Mononuclear cell (primary cell): ENCODE measurements at regions not wholly inside any gene's neighbourhood (a gene's known extent, or its start where the extent isn't known, plus 50 kb on each side); places are given as distances from the start of the nearest gene placed in this dataset.

Experiments used
- H3K27me3 ChIP-seq: 2 replicates; pipeline ENCODE4 v1.6.0; 2011; ENCODE audit warnings: low read length, control low read depth; ENCODE audit not compliant: insufficient read depth
- H3K4me1 ChIP-seq: 2 replicates; pipeline ENCODE4 v1.5.1; 2011; ENCODE audit warnings: mild to moderate bottlenecking, low read length, control low read depth; ENCODE audit not compliant: insufficient read depth
- H3K4me3 ChIP-seq: 2 replicates; pipeline ENCODE4 v1.5.1; 2011; ENCODE audit warnings: mild to moderate bottlenecking, low read length, moderate library complexity
- H3K9me3 ChIP-seq: 2 replicates; pipeline ENCODE4 v1.5.1; 2011; ENCODE audit warnings: low read depth, mild to moderate bottlenecking, control low read depth, low read length

GRCh38 chr2:136257893-136258292, 139.9 kb upstream of the CXCR4 start:
- H3K9me3 ChIP-seq = no peaks in the 10 kb centered on the region
- H3K27me3 ChIP-seq = no peaks in the 10 kb centered on the region
- peaks cover 37% of the 10 kb centered on the region for H3K4me1 ChIP-seq
- no peak overlapping the region for H3K4me3 ChIP-seq

DNA sequence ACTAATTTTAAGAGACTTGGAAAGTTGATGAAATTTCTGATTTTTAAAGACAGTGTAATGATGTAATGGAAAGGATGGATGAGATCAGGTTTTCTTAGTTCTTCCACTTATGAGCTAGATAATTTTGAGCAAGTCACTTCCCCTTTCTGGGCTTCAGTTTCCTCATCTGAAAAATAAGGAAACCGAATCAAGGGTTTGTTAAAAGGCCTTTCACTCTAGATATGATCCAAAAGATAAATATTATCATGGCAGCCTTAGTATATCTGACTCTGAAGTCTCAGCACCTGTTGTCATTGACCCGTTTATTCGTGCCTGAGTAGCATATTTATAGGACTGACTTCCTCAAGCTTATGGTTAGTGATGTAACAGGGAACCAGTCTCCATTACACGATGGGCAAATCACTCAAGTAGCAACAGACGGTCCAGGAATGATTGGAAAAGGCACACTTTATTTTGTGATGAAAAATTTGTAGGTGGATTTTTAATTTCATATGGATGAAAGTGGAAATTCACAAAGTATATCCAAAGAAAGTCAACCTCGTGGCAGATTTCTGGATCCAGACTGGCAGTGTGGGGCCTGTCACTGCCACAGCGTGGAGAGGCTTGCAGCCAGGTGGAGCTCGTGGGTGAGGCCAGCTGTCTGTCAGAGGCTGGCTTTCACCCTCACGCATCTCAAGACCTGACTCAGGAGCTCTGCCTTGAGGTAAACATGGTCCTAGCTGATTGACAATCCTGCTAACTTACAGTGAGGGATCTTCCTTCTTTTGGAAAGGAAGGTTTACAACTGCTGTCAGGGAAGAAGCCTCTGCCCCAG, 137.9 kb upstream of the CXCR4 start:
- peaks cover 42% of the 10 kb centered on the region for H3K4me1 ChIP-seq
- H3K4me3 ChIP-seq = no peak overlapping the region
- no peaks in the 10 kb centered on the region for H3K27me3 ChIP-seq
- H3K9me3 ChIP-seq = no peaks in the 10 kb centered on the region

GRCh38 chr2:136255127-136255526, 137.2 kb upstream of the CXCR4 start:
- Histone ChIP-seq H3K27me3 (no peaks in the 10 kb centered on the region), H3K9me3 (no peaks in the 10 kb centered on the region), H3K4me3 (no peak overlapping the region), H3K4me1 (peaks cover 42% of the 10 kb centered on the region)

GRCh38 chr2:136254681-136255080, 136.7 kb upstream of the CXCR4 start:
- H3K4me1 ChIP-seq = peaks cover 42% of the 10 kb centered on the region
- no peaks in the 10 kb centered on the region for H3K27me3 ChIP-seq
- no peak overlapping the region for H3K4me3 ChIP-seq
- H3K9me3 ChIP-seq = no peaks in the 10 kb centered on the region

DNA sequence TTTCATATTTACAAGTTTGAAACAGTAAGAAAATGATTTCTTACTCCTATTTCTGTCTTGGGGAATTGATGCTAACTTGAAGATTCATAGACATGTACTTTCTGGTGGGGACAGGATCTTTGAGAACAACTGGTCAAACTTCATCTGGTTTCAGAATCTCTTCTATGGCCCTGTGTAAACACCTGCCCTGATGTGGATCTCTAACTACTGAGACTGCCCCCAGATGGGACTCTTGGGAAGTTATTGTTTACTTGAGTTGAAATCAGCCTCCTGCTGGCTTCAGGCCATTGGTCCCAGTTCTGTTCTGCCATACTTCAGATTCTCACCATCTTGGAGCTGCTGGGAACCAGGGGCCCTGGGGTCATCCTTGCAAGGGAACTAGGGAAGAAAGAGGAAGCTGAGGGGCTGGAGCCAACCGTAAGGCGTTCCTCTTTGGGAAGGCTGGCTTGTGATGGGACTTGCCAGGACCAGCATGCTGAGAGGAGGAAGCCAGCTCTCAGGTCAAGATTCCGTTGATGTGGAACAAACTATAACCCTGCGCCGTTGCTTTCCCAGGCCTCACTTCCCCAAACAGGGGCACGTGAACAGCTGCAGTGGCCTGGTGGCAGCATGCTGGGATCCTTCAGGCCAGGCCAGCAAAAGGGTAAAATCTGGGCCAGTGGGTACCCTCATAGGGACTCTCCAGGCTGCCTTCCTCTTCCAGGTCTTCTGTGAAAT, 135.5 kb upstream of the CXCR4 start:
- peaks cover 42% of the 10 kb centered on the region for H3K4me1 ChIP-seq
- H3K9me3 ChIP-seq = no peaks in the 10 kb centered on the region
- H3K4me3 ChIP-seq = no peak overlapping the region
- no peaks in the 10 kb centered on the region for H3K27me3 ChIP-seq

GRCh38 chr2:136251885-136252585, 134.1 kb upstream of the CXCR4 start:
- no peak overlapping the region for H3K4me3 ChIP-seq
- H3K27me3 ChIP-seq = no peaks in the 10 kb centered on the region
- no peaks in the 10 kb centered on the region for H3K9me3 ChIP-seq
- H3K4me1 ChIP-seq = peaks cover 42% of the 10 kb centered on the region

DNA sequence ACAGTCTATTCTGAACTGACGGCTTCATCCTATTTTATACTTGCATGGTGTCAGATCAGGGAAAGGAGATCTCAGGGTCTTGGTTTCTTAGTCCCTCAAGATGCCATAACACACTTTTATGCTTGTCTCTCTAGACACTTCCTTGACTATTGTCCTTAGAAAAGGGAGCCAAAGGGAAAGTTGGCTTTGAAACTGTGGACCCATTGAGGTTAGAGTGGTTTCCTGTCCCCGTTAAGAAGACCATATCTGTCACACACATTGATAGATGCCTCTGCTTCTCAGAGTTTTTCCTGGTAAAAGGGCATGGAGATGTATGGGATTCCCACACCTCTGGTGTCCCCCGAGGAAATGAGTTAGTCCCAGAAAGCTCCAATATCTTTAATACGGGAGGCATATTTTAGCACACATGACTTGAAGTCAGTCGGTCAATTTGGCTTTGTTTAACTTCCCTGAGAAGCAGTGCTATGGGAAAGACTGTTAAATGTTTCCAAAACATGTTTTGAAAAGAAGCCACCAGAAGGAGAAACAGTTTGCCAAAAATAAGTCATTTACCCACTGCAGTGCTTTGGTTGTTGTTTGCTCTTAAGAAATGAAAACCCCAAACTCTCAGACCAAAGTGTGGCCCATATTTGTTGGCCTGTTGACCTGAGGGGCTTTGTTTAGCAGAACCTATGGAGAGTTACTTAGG, 133.4 kb upstream of the CXCR4 start:
- H3K4me1 ChIP-seq = peaks cover 37% of the 10 kb centered on the region
- no peak overlapping the region for H3K4me3 ChIP-seq

DNA sequence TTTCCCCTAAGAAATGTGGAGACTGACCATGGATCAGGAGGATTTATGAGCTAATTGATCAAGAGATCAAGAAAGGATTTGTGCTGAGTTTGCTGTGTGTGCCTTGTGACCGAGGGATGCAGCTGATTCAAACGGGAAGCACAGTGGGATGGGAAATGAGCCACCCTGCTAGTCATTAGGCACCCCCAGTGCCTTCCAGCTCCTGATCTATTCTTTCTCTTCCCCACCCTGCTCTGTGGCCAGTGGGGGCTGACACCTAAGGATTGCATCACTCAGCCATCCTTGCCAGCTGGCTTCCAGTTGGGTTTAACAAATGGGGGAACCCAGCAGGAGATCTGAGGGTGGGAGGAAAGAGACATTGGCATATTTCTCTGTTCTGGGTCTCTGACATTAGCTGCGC, 132.2 kb upstream of the CXCR4 start:
- Histone ChIP-seq H3K9me3 (no peaks in the 10 kb centered on the region), H3K4me1 (peaks cover 32% of the 10 kb centered on the region), H3K27me3 (no peaks in the 10 kb centered on the region), H3K4me3 (no peak overlapping the region)

More for the DNA sequence above, 133.4 kb upstream of the CXCR4 start:
- Histone ChIP-seq H3K9me3 (no peaks in the 10 kb centered on the region), H3K27me3 (no peaks in the 10 kb centered on the region)

DNA sequence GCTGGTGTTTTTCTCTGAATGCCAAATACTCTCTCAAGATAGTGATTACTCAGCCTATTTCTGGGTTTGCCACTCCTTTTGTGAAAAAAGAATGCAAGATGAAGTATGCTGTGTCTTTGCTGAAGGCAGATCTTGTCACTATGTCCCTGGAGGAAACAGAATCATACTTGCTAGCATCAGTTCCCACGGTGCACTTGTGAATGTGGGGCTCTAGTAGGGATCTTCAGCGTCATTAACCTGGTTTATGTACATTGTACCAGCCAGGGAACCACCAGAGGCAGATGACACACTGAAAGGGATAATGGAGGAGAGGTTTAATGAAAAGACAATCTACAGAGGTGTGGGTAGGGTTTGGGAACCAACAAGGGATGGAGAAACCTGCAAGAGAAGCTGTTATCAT, 131.0 kb upstream of the CXCR4 start:
- no peaks in the 10 kb centered on the region for H3K27me3 ChIP-seq
- peaks cover 20% of the 10 kb centered on the region for H3K4me1 ChIP-seq
- H3K9me3 ChIP-seq = no peaks in the 10 kb centered on the region
- H3K4me3 ChIP-seq = no peak overlapping the region

DNA sequence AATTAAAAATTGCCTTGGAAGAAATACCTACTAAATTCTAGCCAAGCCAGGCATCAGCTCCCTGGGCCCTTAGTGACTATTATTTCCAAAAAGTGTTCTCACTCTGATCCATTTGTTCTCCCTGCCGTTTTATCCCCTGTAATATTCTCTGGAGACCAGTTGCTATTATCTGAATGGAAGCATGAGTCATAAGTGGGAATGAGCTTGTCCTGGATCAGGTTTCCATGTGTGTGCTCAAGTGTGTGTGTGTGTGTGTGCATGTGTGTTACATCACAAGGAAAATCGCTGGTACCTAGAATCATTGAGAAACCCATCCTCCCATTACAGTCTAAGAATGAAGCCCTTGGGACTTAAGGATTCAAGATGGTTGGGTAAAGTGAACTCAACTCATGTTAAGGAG, 130.3 kb upstream of the CXCR4 start:
- Histone ChIP-seq H3K4me1 (peaks cover 17% of the 10 kb centered on the region), H3K9me3 (no peaks in the 10 kb centered on the region), H3K27me3 (no peaks in the 10 kb centered on the region), H3K4me3 (no peak overlapping the region)

DNA sequence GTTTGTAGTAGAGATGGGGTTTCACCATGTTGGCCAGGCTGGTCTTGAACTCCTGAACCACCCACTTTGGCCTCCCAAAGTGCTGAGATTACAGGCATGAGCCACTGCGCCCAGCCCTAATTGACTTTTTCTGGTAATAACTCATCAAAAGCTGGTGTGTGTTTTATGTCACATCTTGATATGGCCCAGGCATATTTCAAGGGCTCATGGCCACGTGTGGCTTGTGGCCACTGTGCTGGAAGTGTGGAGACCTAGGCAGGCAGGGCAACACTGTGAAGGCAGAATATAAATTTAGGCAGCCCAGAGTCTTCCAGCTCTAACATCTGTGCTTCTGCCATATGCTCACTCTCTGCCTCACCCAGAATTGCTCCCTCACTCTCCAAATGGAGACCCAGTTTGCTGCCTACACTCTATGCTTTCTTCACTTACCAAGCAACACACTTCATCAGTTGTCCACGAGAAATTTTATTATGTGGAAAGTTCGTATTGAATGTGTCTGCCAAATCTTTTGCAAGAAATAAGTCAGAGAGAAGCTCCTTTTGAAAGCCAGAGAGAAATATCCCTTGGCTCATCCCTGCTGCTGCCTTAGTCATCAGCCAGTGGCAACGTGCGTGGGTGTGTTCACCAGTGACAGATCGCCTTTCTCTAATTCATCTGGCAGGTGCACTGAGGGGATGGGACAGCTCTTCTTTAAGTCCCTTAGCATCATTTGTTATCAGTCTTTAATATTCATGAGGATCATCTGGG, 129.4 kb upstream of the CXCR4 start:
- Histone ChIP-seq H3K27me3 (no peaks in the 10 kb centered on the region), H3K9me3 (no peaks in the 10 kb centered on the region), H3K4me3 (no peak overlapping the region), H3K4me1 (peaks cover 24% of the 10 kb centered on the region)

GRCh38 chr2:136246086-136246669, 128.2 kb upstream of the CXCR4 start:
- Histone ChIP-seq H3K27me3 (no peaks in the 10 kb centered on the region), H3K9me3 (no peaks in the 10 kb centered on the region), H3K4me3 (no peak overlapping the region), H3K4me1 (peaks cover 25% of the 10 kb centered on the region)

DNA sequence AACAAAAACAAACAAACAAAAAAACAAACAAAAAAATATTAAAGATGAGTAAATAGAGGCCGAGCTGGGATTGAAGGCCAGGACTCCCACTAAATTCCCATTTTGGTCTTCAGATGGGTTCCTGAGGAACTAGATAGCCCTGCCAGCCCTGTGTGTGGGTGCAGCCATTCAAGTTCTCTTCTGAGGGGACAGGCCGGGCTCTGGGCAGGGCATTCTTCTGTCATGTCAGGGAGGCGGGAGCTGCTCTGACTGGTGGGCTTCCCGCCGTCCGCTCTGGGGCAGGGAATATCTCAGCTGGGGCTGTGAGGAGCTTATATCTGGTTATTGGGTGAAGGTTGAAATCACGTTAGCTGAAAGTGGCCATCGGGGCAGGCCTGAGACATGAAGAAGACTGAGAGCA, 127.3 kb upstream of the CXCR4 start:
- no peaks in the 10 kb centered on the region for H3K27me3 ChIP-seq
- no peaks in the 10 kb centered on the region for H3K9me3 ChIP-seq
- H3K4me1 ChIP-seq = peaks cover 28% of the 10 kb centered on the region
- no peak overlapping the region for H3K4me3 ChIP-seq

DNA sequence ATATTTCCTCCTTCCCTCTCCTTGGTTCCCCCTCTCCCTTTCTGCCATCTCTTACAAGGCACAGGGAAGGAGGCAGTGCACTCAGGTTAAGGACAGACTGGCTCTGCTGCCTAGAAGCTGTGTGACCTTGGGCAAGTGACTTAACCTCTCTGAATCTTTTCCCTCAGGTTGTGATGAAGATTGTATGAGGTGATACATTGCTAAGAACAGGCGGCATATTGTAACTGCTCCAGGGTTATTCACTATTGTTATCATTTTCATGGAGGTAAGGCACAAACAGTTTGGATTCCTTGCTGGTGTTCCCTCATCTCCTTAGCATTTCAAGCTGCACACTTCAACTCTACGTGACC, 126.6 kb upstream of the CXCR4 start:
- Histone ChIP-seq H3K9me3 (no peaks in the 10 kb centered on the region), H3K4me3 (no peak overlapping the region), H3K4me1 (peaks cover 35% of the 10 kb centered on the region), H3K27me3 (no peaks in the 10 kb centered on the region)
